Right lobe of liver (tissue), 4 donors: ENCODE measurements at regions not wholly inside any gene's neighbourhood (a gene's known extent, or its start where the extent isn't known, plus 50 kb on each side); places are given as distances from the start of the nearest gene placed in this dataset.

ENCODE experiments used
- CTCF ChIP-seq, 4 donors: fragments of 200-600 bp in 3 of 4; fragments of 450-650 bp in 1 of 4; IDR thresholded peaks; one replicate each; pipeline versions ENCODE4 v1.5.1 to v1.8.0; 2016 to 2022; ENCODE audit warnings: antibody characterized with exemption in 4 of 4, mild to moderate bottlenecking in 2 of 4
- POLR2A ChIP-seq: fragments of 450-650 bp; IDR thresholded peaks from one replicate; pipeline ENCODE4 v1.6.1; 2017; ENCODE audit warnings: antibody characterized with exemption, mild to moderate bottlenecking
- donor health status: DM: no; HTN: no; CAD: no.
- donor health status: DM: no; HTN: no; CAD: no.
- donor health status: DM: no; HTN: yes; CAD: no.

- TF ChIP-seq CTCF (IDR thresholded peaks at IDR 0.05) (no peak), POLR2A (no peak)
Measured at GRCh38 chr3:154887869-154888268, 192.2 kb upstream of the MME start.
